ENCODE measurements at regions not wholly inside any gene's neighbourhood (a gene's known extent, or its start where the extent isn't known, plus 50 kb on each side); places are given as distances from the start of the nearest gene placed in this dataset.

DNA sequence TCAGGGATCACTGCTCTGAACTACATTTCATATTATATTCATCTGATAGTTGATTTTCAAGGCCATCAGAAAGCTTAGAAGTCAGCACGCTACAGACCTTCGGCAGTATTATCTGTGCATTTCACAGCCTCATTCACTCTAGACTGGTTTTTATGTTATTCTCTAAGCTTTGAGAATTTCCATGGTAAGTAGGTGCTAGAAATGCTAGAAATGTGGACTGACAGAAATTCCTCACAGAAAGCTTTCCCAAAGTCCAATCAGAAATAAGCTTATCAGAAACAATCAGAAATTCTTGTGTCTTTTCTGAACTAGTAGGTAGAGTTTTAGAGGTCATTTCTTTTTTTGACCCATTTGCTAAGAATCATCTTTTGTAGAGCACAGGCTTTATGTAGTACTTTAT is 176.6 kb downstream of the TMTC3 start:
- TF ChIP-seq, protein P1, sequence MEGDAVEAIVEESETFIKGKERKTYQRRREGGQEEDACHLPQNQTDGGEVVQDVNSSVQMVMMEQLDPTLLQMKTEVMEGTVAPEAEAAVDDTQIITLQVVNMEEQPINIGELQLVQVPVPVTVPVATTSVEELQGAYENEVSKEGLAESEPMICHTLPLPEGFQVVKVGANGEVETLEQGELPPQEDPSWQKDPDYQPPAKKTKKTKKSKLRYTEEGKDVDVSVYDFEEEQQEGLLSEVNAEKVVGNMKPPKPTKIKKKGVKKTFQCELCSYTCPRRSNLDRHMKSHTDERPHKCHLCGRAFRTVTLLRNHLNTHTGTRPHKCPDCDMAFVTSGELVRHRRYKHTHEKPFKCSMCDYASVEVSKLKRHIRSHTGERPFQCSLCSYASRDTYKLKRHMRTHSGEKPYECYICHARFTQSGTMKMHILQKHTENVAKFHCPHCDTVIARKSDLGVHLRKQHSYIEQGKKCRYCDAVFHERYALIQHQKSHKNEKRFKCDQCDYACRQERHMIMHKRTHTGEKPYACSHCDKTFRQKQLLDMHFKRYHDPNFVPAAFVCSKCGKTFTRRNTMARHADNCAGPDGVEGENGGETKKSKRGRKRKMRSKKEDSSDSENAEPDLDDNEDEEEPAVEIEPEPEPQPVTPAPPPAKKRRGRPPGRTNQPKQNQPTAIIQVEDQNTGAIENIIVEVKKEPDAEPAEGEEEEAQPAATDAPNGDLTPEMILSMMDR (IDR thresholded peaks at IDR 0.05; ENCODE audit: insufficient read depth, low read depth, low read length), result no peak
- no peak for TF ChIP-seq EZH2 (IDR thresholded peaks at IDR 0.05; ENCODE audit: insufficient read depth, low read length)

Measured in astrocyte (in vitro differentiated cells and primary cell).